Hepatocyte (in vitro differentiated cells): ENCODE measurements at regions not wholly inside any gene's neighbourhood (a gene's known extent, or its start where the extent isn't known, plus 50 kb on each side); places are given as distances from the start of the nearest gene placed in this dataset.

Experiments used
- EZH2phosphoT487 ChIP-seq: fragments of 200-600 bp; sonication (generic); IDR thresholded peaks from one replicate; pipeline ENCODE4 v1.6.1; 2018; ENCODE audit warnings: antibody characterized with exemption, mild to moderate bottlenecking, low read depth, moderate library complexity; ENCODE audit not compliant: unreplicated experiment, severe bottlenecking
- TF ChIP-seq, protein P1 (sequence below): fragments of 200-600 bp; sonication (generic); IDR thresholded peaks from 2 replicates; pipeline ENCODE4 v1.5.1; 2016; ENCODE audit warnings: antibody characterized with exemption, mild to moderate bottlenecking; ENCODE audit not compliant: poor library complexity

GRCh38 chr3:124156866-124157712, 165.2 kb upstream of the ROPN1 start:
- TF ChIP-seq, protein P1, sequence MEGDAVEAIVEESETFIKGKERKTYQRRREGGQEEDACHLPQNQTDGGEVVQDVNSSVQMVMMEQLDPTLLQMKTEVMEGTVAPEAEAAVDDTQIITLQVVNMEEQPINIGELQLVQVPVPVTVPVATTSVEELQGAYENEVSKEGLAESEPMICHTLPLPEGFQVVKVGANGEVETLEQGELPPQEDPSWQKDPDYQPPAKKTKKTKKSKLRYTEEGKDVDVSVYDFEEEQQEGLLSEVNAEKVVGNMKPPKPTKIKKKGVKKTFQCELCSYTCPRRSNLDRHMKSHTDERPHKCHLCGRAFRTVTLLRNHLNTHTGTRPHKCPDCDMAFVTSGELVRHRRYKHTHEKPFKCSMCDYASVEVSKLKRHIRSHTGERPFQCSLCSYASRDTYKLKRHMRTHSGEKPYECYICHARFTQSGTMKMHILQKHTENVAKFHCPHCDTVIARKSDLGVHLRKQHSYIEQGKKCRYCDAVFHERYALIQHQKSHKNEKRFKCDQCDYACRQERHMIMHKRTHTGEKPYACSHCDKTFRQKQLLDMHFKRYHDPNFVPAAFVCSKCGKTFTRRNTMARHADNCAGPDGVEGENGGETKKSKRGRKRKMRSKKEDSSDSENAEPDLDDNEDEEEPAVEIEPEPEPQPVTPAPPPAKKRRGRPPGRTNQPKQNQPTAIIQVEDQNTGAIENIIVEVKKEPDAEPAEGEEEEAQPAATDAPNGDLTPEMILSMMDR, result no peak
- no peak for TF ChIP-seq EZH2phosphoT487
